Keratinocyte (primary cell): ENCODE measurements at regions not wholly inside any gene's neighbourhood (a gene's known extent, or its start where the extent isn't known, plus 50 kb on each side); places are given as distances from the start of the nearest gene placed in this dataset.

Experiments
- DNase-seq: peaks from one replicate; pipeline ENCODE4 v3.0.0-alpha.2; 2011; ENCODE audit warnings: low read depth, missing footprints, low spot score
- FAIRE-seq: peaks from 2 replicates; lab custom pipeline; 2011; peaks lifted over from hg19 to GRCh38; lab: Jason Lieb, UNC
- H2AFZ ChIP-seq: 2 replicates; pipeline ENCODE4 v1.6.0; 2012; ENCODE audit warnings: low read length, control low read depth, inconsistent platforms; ENCODE audit not compliant: control insufficient read depth
- H3K27ac ChIP-seq: 2 replicates; pipeline ENCODE4 v1.5.1; 2011; ENCODE audit warnings: low read length; ENCODE audit not compliant: control insufficient read depth, insufficient read depth
- H3K27me3 ChIP-seq: 3 replicates; pipeline ENCODE4 v1.6.0; 2011; ENCODE audit warnings: low read length; ENCODE audit not compliant: control insufficient read depth, insufficient read depth; ENCODE audit errors: extremely low read depth
- H3K36me3 ChIP-seq, 2 experiments: 2 replicates in 1 of 2; 3 replicates in 1 of 2; pipeline ENCODE4 v1.5.1; 2011; ENCODE audit warnings: low read length in 2 of 2, mild to moderate bottlenecking in 1 of 2; ENCODE audit not compliant: control insufficient read depth in 2 of 2, insufficient read depth in 2 of 2; ENCODE audit errors: extremely low read depth in 1 of 2
- H3K4me1 ChIP-seq: 3 replicates; pipeline ENCODE4 v1.5.1; 2011; ENCODE audit warnings: low read length; ENCODE audit not compliant: control insufficient read depth, insufficient read depth; ENCODE audit errors: extremely low read depth
- H3K4me2 ChIP-seq: 3 replicates; pipeline ENCODE4 v1.6.0; 2011; ENCODE audit warnings: low read depth, low read length; ENCODE audit not compliant: control insufficient read depth, insufficient read depth; ENCODE audit errors: extremely low read depth
- H3K4me3 ChIP-seq, 3 experiments: fragments of 200-600 bp in 1 of 3; sonication (generic) in 1 of 3; 2 replicates in 2 of 3; 3 replicates in 1 of 3; pipeline ENCODE4 v1.5.1; 2011 to 2016; ENCODE audit warnings: low read length in 3 of 3, mild to moderate bottlenecking in 3 of 3, control low read depth in 2 of 3, inconsistent platforms in 1 of 3, low read depth in 1 of 3, mixed read lengths in 1 of 3, mixed run types in 1 of 3, moderate library complexity in 1 of 3; ENCODE audit not compliant: control insufficient read depth in 2 of 3, insufficient read depth in 2 of 3; ENCODE audit errors: extremely low read depth in 1 of 3
- H3K79me2 ChIP-seq: 2 replicates; pipeline ENCODE4 v1.6.0; 2012; ENCODE audit warnings: low read length; ENCODE audit not compliant: control insufficient read depth, insufficient read depth
- H3K9ac ChIP-seq: 3 replicates; pipeline ENCODE4 v1.6.0; 2011; ENCODE audit warnings: low read length; ENCODE audit not compliant: control insufficient read depth, insufficient read depth; ENCODE audit errors: extremely low read depth
- H3K9me1 ChIP-seq: 3 replicates; pipeline ENCODE4 v1.6.0; 2011; ENCODE audit warnings: low read length; ENCODE audit not compliant: control insufficient read depth, insufficient read depth; ENCODE audit errors: extremely low read depth
- H3K9me3 ChIP-seq: 2 replicates; pipeline ENCODE4 v1.5.1; 2012; ENCODE audit warnings: low read depth, low read length; ENCODE audit not compliant: control insufficient read depth
- H4K20me1 ChIP-seq: 3 replicates; pipeline ENCODE4 v1.6.0; 2011; ENCODE audit warnings: low read length; ENCODE audit not compliant: control insufficient read depth, insufficient read depth; ENCODE audit errors: extremely low read depth
- EZH2 ChIP-seq: IDR thresholded peaks from one replicate; pipeline ENCODE4 v1.6.1; 2012; ENCODE audit warnings: inconsistent platforms, mild to moderate bottlenecking, low read length, moderate library complexity
- dilution Hi-C: fragments of 300-500 bp; cut with MboI; formaldehyde crosslinking; loops from one replicate; pipeline ENCODE4 v1.7.0; 2020; ENCODE audit warnings: low sequenced_read_pairs; ENCODE audit not compliant: extremely low pct_ligation_motif_present
- TF ChIP-seq, protein P1 (sequence below), 3 experiments: IDR thresholded peaks in 1 of 3; conservative IDR thresholded peaks in 1 of 3; optimal IDR thresholded peaks in 1 of 3; 2 replicates in 2 of 3; 3 replicates in 1 of 3; pipeline versions ENCODE3 to v1.5.1; 2011; ENCODE audit warnings: low read length in 3 of 3, mild to moderate bottlenecking in 3 of 3, moderate library complexity in 2 of 3, control low read depth in 1 of 3, inconsistent platforms in 1 of 3; ENCODE audit not compliant: insufficient read depth in 2 of 3; ENCODE audit errors: extremely low read depth in 1 of 3

DNA sequence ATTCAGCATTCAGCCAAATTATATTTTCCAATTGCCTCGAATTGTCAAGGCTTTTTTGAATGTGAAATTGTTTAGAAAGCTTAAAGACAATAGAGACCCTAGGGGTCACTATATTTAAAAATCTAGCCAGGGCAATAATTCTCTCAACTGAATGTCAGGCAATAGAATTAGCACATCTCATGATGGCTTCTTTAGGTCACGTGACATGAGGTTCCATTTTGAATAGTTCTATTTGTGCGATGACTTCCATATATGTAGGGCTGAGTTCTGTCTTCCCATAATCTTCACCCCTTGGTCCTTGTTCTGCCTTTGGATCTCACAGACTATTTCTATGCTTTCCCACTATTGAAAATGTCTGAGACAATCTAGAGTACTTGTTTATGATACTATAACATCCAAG, 527.7 kb upstream of the KIRREL3 start:
- TF ChIP-seq, protein P1, sequence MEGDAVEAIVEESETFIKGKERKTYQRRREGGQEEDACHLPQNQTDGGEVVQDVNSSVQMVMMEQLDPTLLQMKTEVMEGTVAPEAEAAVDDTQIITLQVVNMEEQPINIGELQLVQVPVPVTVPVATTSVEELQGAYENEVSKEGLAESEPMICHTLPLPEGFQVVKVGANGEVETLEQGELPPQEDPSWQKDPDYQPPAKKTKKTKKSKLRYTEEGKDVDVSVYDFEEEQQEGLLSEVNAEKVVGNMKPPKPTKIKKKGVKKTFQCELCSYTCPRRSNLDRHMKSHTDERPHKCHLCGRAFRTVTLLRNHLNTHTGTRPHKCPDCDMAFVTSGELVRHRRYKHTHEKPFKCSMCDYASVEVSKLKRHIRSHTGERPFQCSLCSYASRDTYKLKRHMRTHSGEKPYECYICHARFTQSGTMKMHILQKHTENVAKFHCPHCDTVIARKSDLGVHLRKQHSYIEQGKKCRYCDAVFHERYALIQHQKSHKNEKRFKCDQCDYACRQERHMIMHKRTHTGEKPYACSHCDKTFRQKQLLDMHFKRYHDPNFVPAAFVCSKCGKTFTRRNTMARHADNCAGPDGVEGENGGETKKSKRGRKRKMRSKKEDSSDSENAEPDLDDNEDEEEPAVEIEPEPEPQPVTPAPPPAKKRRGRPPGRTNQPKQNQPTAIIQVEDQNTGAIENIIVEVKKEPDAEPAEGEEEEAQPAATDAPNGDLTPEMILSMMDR (optimal IDR thresholded peaks at IDR 0.05 in 1 of 3, IDR thresholded peaks at IDR 0.05 in 1 of 3, conservative IDR thresholded peaks at IDR 0.05 in 1 of 3; ENCODE audit: extremely low read depth in 1 of 3, insufficient read depth in 2 of 3, low read length in 3 of 3), result no peak
- no peak for TF ChIP-seq EZH2
- no peak overlapping the region for H3K4me2 ChIP-seq
- H2AFZ ChIP-seq, result no peak overlapping the region
- no peaks in the 10 kb centered on the region for H3K36me3 ChIP-seq
- H3K79me2 ChIP-seq, result no peaks in the 10 kb centered on the region
- H3K27me3 ChIP-seq, result no peaks in the 10 kb centered on the region
- H3K9me3 ChIP-seq, result no peaks in the 10 kb centered on the region
- dilution Hi-C loops, result no loop called here
- H3K9me1 ChIP-seq, result no peaks in the 10 kb centered on the region
- no peak overlapping the region for H3K4me3 ChIP-seq
- no peak overlapping the region for H3K9ac ChIP-seq
- no peak for DNase-seq
- H3K27ac ChIP-seq, result no peak overlapping the region
- FAIRE-seq, result no peak
- no peaks in the 10 kb centered on the region for H3K4me1 ChIP-seq
- no peaks in the 10 kb centered on the region for H4K20me1 ChIP-seq

DNA sequence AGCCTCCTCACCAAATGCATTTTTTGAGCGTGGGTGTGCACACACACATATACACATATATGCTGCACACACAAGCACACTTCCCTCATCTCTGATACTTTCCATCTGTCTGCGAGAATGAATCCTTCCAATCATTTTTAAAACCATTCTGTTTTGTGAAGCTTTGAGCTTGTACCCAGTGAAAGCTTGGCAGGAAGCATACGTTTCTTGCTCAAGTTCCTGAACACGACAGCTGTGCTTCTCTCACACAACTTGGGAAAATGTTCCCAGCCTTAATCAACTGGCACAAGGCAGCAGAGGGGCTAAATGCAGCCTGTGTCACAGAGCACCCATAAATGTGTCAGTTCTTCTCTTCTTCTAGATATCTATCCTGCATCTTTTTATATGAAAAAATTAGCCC, 524.0 kb upstream of the KIRREL3 start:
- dilution Hi-C loops, result no loop called here

More for the DNA sequence above, 524.0 kb upstream of the KIRREL3 start:
- TF ChIP-seq, protein P1 (optimal IDR thresholded peaks at IDR 0.05 in 1 of 3, IDR thresholded peaks at IDR 0.05 in 1 of 3, conservative IDR thresholded peaks at IDR 0.05 in 1 of 3; ENCODE audit: extremely low read depth in 1 of 3, insufficient read depth in 2 of 3, low read length in 3 of 3), result no peak
- Histone ChIP-seq H3K9ac (no peak overlapping the region), H3K4me3 (no peak overlapping the region), H3K9me3 (no peaks in the 10 kb centered on the region), H2AFZ (no peak overlapping the region), H3K4me2 (no peak overlapping the region), H3K79me2 (no peaks in the 10 kb centered on the region), H3K4me1 (no peaks in the 10 kb centered on the region), H4K20me1 (no peaks in the 10 kb centered on the region), H3K27me3 (no peaks in the 10 kb centered on the region), H3K36me3 (no peaks in the 10 kb centered on the region), H3K27ac (no peak overlapping the region), H3K9me1 (no peaks in the 10 kb centered on the region)
- FAIRE-seq (no peak), DNase-seq (no peak)
